ENCODE measurements at regions not wholly inside any gene's neighbourhood (a gene's known extent, or its start where the extent isn't known, plus 50 kb on each side); places are given as distances from the start of the nearest gene placed in this dataset.

DNA sequence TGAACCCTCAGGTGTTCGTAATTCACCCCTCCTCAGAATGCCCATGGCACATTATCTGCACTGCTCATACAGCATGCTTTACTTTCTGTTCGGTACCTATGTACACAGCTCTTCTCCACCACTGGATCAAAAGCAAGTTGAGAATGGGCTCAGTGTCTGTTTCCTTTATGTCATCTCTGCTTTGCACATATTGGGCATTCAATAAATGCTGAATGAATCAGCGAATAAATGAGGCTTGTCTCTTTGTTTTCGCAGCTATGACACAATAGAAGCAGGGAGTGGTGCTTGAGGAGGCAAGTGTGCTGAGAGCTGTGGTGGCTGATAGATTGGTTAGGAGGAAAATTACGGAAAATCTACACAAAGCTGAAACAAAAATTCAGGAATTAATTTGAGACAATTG lies 109.1 kb upstream of the VMA21 start:
- ChIA-PET POLR2A (no interaction called here), CTCF (interaction anchor here (0.6 to 0.7 kb wide), 4 partner anchors 49 to 348 kb away, joined by 3 read pairs; no protein-coding TSS in a partner anchor)
- intact Hi-C loops (cut with micrococcal nuclease), result no loop called here
- no TSS peak for BruUV-seq (replicated peaks)
- Mint-ChIP-seq H3K27ac (ENCODE audit: low read depth, unreplicated experiment) (no peak overlapping the region), H3K36me3 (ENCODE audit: insufficient read depth, unreplicated experiment) (peaks cover 6% of the 10 kb centered on the region), H3K4me3 (ENCODE audit: unreplicated experiment) (no peak overlapping the region), H3K9me3 (ENCODE audit: unreplicated experiment) (peaks cover 29% of the 10 kb centered on the region), H3K27me3 (ENCODE audit: insufficient read depth, unreplicated experiment) (no peaks in the 10 kb centered on the region), H3K4me1 (ENCODE audit: insufficient read depth, unreplicated experiment) (no peaks in the 10 kb centered on the region)
- no peak for DNase-seq (ENCODE audit: unreplicated experiment)
- TF ChIP-seq, protein P1, sequence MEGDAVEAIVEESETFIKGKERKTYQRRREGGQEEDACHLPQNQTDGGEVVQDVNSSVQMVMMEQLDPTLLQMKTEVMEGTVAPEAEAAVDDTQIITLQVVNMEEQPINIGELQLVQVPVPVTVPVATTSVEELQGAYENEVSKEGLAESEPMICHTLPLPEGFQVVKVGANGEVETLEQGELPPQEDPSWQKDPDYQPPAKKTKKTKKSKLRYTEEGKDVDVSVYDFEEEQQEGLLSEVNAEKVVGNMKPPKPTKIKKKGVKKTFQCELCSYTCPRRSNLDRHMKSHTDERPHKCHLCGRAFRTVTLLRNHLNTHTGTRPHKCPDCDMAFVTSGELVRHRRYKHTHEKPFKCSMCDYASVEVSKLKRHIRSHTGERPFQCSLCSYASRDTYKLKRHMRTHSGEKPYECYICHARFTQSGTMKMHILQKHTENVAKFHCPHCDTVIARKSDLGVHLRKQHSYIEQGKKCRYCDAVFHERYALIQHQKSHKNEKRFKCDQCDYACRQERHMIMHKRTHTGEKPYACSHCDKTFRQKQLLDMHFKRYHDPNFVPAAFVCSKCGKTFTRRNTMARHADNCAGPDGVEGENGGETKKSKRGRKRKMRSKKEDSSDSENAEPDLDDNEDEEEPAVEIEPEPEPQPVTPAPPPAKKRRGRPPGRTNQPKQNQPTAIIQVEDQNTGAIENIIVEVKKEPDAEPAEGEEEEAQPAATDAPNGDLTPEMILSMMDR (IDR thresholded peaks at IDR 0.05; ENCODE audit: unreplicated experiment), result no peak

DNA sequence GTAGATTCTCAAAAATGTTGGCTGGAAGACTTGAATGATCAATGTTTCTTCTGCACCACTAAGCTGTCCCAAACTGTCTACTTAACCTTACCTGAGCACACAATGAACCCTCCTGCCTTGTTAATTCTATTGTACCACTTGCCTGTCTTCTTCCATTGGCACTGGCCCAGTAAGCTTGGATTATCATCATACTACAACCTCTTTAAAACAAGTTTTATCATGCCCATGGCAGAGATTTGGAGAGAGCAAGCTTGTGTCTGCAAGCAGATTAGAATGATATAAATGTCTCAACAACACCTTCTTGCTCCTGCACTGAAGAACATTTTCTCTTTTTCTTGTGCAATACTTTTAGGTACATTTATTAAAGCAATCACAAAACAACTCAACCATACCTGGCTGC lies 74.0 kb upstream of the VMA21 start:
- Mint-ChIP-seq H3K27ac (ENCODE audit: low read depth, unreplicated experiment) (no peak overlapping the region), H3K27me3 (ENCODE audit: insufficient read depth, unreplicated experiment) (no peaks in the 10 kb centered on the region), H3K4me1 (ENCODE audit: insufficient read depth, unreplicated experiment) (peaks cover 9% of the 10 kb centered on the region), H3K9me3 (ENCODE audit: unreplicated experiment) (peaks cover 23% of the 10 kb centered on the region), H3K4me3 (ENCODE audit: unreplicated experiment) (no peak overlapping the region), H3K36me3 (ENCODE audit: insufficient read depth, unreplicated experiment) (no peaks in the 10 kb centered on the region)
- CTCF ChIA-PET, result interaction anchor here (0.9 to 1.4 kb wide), 3 partner anchors 15 to 171 kb away, joined by 3 to 6 read pairs (median 4); no protein-coding TSS in a partner anchor
- peak; percentile 57 for DNase-seq (ENCODE audit: unreplicated experiment)
- POLR2A ChIA-PET, result interaction anchor here (0.7 to 1.6 kb wide), 2 partner anchors 20 to 74 kb away, joined by 4 to 5 read pairs; partner anchors contain the start of gene VMA21
- BruUV-seq (replicated peaks), result no TSS peak
- TF ChIP-seq, protein P1 (IDR thresholded peaks at IDR 0.05; ENCODE audit: unreplicated experiment), result no peak
- intact Hi-C loops (cut with micrococcal nuclease), result no loop called here

DNA sequence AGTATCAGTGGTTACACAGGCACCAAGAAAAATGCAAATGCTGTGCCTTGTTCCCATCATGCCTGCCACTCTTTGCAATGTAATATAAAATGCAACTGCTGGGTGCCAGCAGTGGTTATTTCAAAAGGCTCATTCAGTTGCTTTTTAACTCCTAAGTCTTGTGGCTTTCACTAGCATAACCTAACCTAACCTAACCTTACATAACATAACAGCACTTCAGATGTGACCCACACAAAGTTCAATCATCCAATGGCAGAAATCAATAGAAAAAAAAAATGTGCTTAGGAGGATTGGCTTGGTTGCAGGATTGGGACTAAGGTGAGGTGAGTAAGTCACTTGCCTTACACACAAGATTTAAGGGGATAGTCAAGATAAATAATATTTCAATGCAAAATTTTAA lies 60.2 kb upstream of the VMA21 start:
- no peaks in the 10 kb centered on the region for H3K4me1 Mint-ChIP-seq (ENCODE audit: insufficient read depth, unreplicated experiment)
- POLR2A ChIA-PET, result no interaction called here

DNA sequence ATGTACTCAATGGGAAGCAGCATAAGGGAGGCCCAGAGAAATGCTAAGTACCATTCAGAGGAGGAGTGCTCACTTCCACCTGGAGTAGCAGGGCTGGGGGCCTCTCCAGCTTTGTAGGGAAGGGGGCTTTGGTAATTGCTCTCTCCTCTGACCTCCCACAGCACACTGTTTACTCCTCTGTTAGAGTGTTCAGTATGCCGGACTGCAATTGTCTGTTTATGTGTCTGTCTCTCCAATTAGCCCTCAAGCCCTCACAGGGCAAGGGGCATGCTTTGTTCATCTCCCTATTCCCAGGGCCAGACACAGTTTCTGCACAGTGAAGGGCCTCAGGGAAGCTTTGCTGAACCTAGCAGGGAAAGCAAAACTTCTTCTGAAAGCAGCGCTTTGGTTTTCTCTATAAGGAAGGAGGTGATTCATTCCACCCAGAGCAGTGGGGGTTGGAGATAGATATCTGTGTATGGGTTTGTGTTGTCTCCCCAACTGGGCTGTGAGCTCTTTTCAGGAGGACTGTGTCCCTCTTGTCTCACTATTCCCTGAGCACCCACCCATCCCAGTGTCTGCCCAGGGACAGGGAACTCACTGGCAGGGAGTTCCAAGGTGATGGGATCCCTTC lies 50.0 kb upstream of the VMA21 start:
- no TSS peak for BruUV-seq (replicated peaks)
- no peaks in the 10 kb centered on the region for H3K36me3 Mint-ChIP-seq (ENCODE audit: insufficient read depth, unreplicated experiment)

More for the DNA sequence above, 60.2 kb upstream of the VMA21 start:
- Mint-ChIP-seq H3K9me3 (ENCODE audit: unreplicated experiment) (no peaks in the 10 kb centered on the region), H3K4me3 (ENCODE audit: unreplicated experiment) (no peak overlapping the region), H3K36me3 (ENCODE audit: insufficient read depth, unreplicated experiment) (no peaks in the 10 kb centered on the region), H3K27ac (ENCODE audit: low read depth, unreplicated experiment) (no peak overlapping the region), H3K27me3 (ENCODE audit: insufficient read depth, unreplicated experiment) (no peaks in the 10 kb centered on the region)
- no TSS peak for BruUV-seq (replicated peaks)
- CTCF ChIA-PET, result no interaction called here
- no peak for DNase-seq (ENCODE audit: unreplicated experiment)
- intact Hi-C loops (cut with micrococcal nuclease), result no loop called here
- TF ChIP-seq, protein P1 (IDR thresholded peaks at IDR 0.05; ENCODE audit: unreplicated experiment), result no peak

More for the DNA sequence above, 50.0 kb upstream of the VMA21 start:
- peaks cover 10% of the 10 kb centered on the region for H3K27me3 Mint-ChIP-seq (ENCODE audit: insufficient read depth, unreplicated experiment)
- no peak overlapping the region for H3K4me3 Mint-ChIP-seq (ENCODE audit: unreplicated experiment)
- no peak overlapping the region for H3K27ac Mint-ChIP-seq (ENCODE audit: low read depth, unreplicated experiment)
- no peak for DNase-seq (ENCODE audit: unreplicated experiment)
- TF ChIP-seq, protein P1 (IDR thresholded peaks at IDR 0.05; ENCODE audit: unreplicated experiment), result no peak
- intact Hi-C loops (cut with micrococcal nuclease), result no loop called here
- POLR2A ChIA-PET, result no interaction called here
- CTCF ChIA-PET, result interaction anchor here (1.0 kb wide), 1 partner anchor 576 kb away, joined by 3 read pairs; no protein-coding TSS in a partner anchor
- H3K9me3 Mint-ChIP-seq (ENCODE audit: unreplicated experiment), result peaks cover 7% of the 10 kb centered on the region
- no peaks in the 10 kb centered on the region for H3K4me1 Mint-ChIP-seq (ENCODE audit: insufficient read depth, unreplicated experiment)

Data from MCF 10A (cell line).